GM21447 (cell line): ENCODE measurements at regions not wholly inside any gene's neighbourhood (a gene's known extent, or its start where the extent isn't known, plus 50 kb on each side); places are given as distances from the start of the nearest gene placed in this dataset.
"Not testable (repeated sequence)": the region's sequence is repeated elsewhere in the genome, so short reads cannot be mapped to it uniquely, and the experiment has no call there.

ENCODE experiments used
- ATAC-seq: cut with Tn5 transposase; IDR thresholded peaks from one replicate; pipeline ENCODE4 v1.9.1; 2021; ENCODE audit not compliant: unreplicated experiment

- ATAC-seq: no peak
Measured at GRCh38 chr11:24108609-24109008, 388.2 kb upstream of the LUZP2 start.

- ATAC-seq: no peak
Measured at GRCh38 chr11:24122291-24122690, 374.6 kb upstream of the LUZP2 start.

- ATAC-seq: no peak
Measured at GRCh38 chr11:24124876-24125275, 372.0 kb upstream of the LUZP2 start.

GRCh38 chr11:24131698-24132097 is 365.2 kb upstream of the LUZP2 start:
- no peak for ATAC-seq

- ATAC-seq: no peak
Measured at GRCh38 chr11:24132471-24132870, 364.4 kb upstream of the LUZP2 start.

- no peak for ATAC-seq
Measured at GRCh38 chr11:24134879-24135589, 361.8 kb upstream of the LUZP2 start.

- no peak for ATAC-seq
Measured at GRCh38 chr11:24142062-24142461, 354.8 kb upstream of the LUZP2 start.

GRCh38 chr11:24145411-24145810 is 351.4 kb upstream of the LUZP2 start:
- ATAC-seq: no peak

GRCh38 chr11:24153337-24153736 is 343.5 kb upstream of the LUZP2 start:
- no peak for ATAC-seq

- ATAC-seq: no peak
Measured at GRCh38 chr11:24155792-24156191, 341.1 kb upstream of the LUZP2 start.

GRCh38 chr11:24157316-24157715 is 339.5 kb upstream of the LUZP2 start:
- ATAC-seq: no peak

GRCh38 chr11:24161587-24161986 is 335.3 kb upstream of the LUZP2 start:
- ATAC-seq: no peak

- no peak for ATAC-seq
Measured at GRCh38 chr11:24163146-24163545, 333.7 kb upstream of the LUZP2 start.

- no peak for ATAC-seq
Measured at GRCh38 chr11:24163841-24164240, 333.0 kb upstream of the LUZP2 start.

- ATAC-seq: no peak
Measured at GRCh38 chr11:24171869-24172268, 325.0 kb upstream of the LUZP2 start.

- ATAC-seq: no peak
Measured at GRCh38 chr11:24181395-24182047, 315.3 kb upstream of the LUZP2 start.

GRCh38 chr11:24185535-24185934 is 311.3 kb upstream of the LUZP2 start:
- ATAC-seq: not testable (repeated sequence)

GRCh38 chr11:24196733-24197132 is 300.1 kb upstream of the LUZP2 start:
- no peak for ATAC-seq

- ATAC-seq: no peak
Measured at GRCh38 chr11:24198481-24198880, 298.4 kb upstream of the LUZP2 start.

GRCh38 chr11:24199461-24199860 is 297.4 kb upstream of the LUZP2 start:
- ATAC-seq: no peak

- ATAC-seq: no peak
Measured at GRCh38 chr11:24206030-24206429, 290.8 kb upstream of the LUZP2 start.

GRCh38 chr11:24206511-24206910 is 290.3 kb upstream of the LUZP2 start:
- no peak for ATAC-seq

GRCh38 chr11:24216488-24216887 is 280.4 kb upstream of the LUZP2 start:
- ATAC-seq: no peak
